Glutamatergic neuron (in vitro differentiated cells): ENCODE measurements at regions not wholly inside any gene's neighbourhood (a gene's known extent, or its start where the extent isn't known, plus 50 kb on each side); places are given as distances from the start of the nearest gene placed in this dataset.
A peak's percentile ranks its signal among the peaks of the same experiment; 100 is the strongest.

Experiments
- DNase-seq: peaks from one replicate; pipeline ENCODE4 v3.0.0; 2022
- H3K27ac Mint-ChIP-seq: one replicate; pipeline ENCODE4 v1.8.0; 2020; ENCODE audit warnings: mild to moderate bottlenecking, mixed read lengths, inconsistent platforms; ENCODE audit not compliant: unreplicated experiment
- H3K27me3 Mint-ChIP-seq: one replicate; pipeline ENCODE4 v1.8.0; 2020; ENCODE audit warnings: mild to moderate bottlenecking, moderate library complexity, mixed read lengths, inconsistent platforms; ENCODE audit not compliant: unreplicated experiment
- H3K36me3 Mint-ChIP-seq: one replicate; pipeline ENCODE4 v1.8.0; 2020; ENCODE audit warnings: mild to moderate bottlenecking, mixed read lengths, inconsistent platforms; ENCODE audit not compliant: unreplicated experiment
- H3K4me1 Mint-ChIP-seq: one replicate; pipeline ENCODE4 v1.8.0; 2020; ENCODE audit warnings: mild to moderate bottlenecking, low read depth, mixed read lengths, inconsistent platforms; ENCODE audit not compliant: unreplicated experiment
- H3K4me3 Mint-ChIP-seq: one replicate; pipeline ENCODE4 v1.8.0; 2020; ENCODE audit warnings: mild to moderate bottlenecking, mixed read lengths, inconsistent platforms; ENCODE audit not compliant: unreplicated experiment
- H3K9me3 Mint-ChIP-seq: one replicate; pipeline ENCODE4 v1.8.0; 2020; ENCODE audit warnings: mild to moderate bottlenecking, moderate library complexity, mixed read lengths, inconsistent platforms; ENCODE audit not compliant: unreplicated experiment
- CTCF ChIP-seq: fragments of 200-600 bp; sonication (generic); IDR thresholded peaks from one replicate; pipeline ENCODE4 v1.5.0; 2021; ENCODE audit not compliant: partially characterized antibody, unreplicated experiment

GRCh38 chr10:120975072-120975867 lies 124.1 kb downstream of the WDR11 start:
- DNase-seq = no peak
- Mint-ChIP-seq H3K27me3 (peaks cover 6% of the 10 kb centered on the region), H3K9me3 (peaks cover 4% of the 10 kb centered on the region), H3K4me3 (no peak overlapping the region), H3K27ac (no peak overlapping the region), H3K4me1 (no peaks in the 10 kb centered on the region), H3K36me3 (peaks cover 24% of the 10 kb centered on the region)
- no peak for TF ChIP-seq CTCF

GRCh38 chr10:120975868-120976225 lies 124.7 kb downstream of the WDR11 start:
- Mint-ChIP-seq H3K4me3 (peak overlapping the region; percentile 12), H3K4me1 (no peaks in the 10 kb centered on the region), H3K36me3 (peaks cover 24% of the 10 kb centered on the region), H3K27ac (no peak overlapping the region), H3K9me3 (peaks cover 4% of the 10 kb centered on the region), H3K27me3 (peaks cover 6% of the 10 kb centered on the region)
- no peak for TF ChIP-seq CTCF
- DNase-seq = no peak

- H3K4me1 Mint-ChIP-seq = no peaks in the 10 kb centered on the region
- H3K9me3 Mint-ChIP-seq = peaks cover 6% of the 10 kb centered on the region
- DNase-seq = no peak
- no peak overlapping the region for H3K4me3 Mint-ChIP-seq
- H3K36me3 Mint-ChIP-seq = peaks cover 24% of the 10 kb centered on the region
- TF ChIP-seq CTCF = no peak
- no peak overlapping the region for H3K27ac Mint-ChIP-seq
- H3K27me3 Mint-ChIP-seq = peaks cover 6% of the 10 kb centered on the region
Observed at GRCh38 chr10:120977897-120978296, 126.7 kb downstream of the WDR11 start.

GRCh38 chr10:120978589-120979252 lies 127.6 kb downstream of the WDR11 start:
- peaks cover 6% of the 10 kb centered on the region for H3K27me3 Mint-ChIP-seq
- peaks cover 23% of the 10 kb centered on the region for H3K36me3 Mint-ChIP-seq
- no peaks in the 10 kb centered on the region for H3K4me1 Mint-ChIP-seq
- peak overlapping the region; percentile 88 for H3K4me3 Mint-ChIP-seq
- no peak for TF ChIP-seq CTCF
- no peak for DNase-seq
- no peak overlapping the region for H3K27ac Mint-ChIP-seq
- peaks cover 6% of the 10 kb centered on the region for H3K9me3 Mint-ChIP-seq
